OCI-LY7 (cell line): ENCODE measurements at regions not wholly inside any gene's neighbourhood (a gene's known extent, or its start where the extent isn't known, plus 50 kb on each side); places are given as distances from the start of the nearest gene placed in this dataset.

Source experiments
- EZH2phosphoT487 ChIP-seq: fragments of 200-600 bp; sonication (generic); IDR thresholded peaks from 2 replicates; pipeline ENCODE4 v1.6.1; 2018; ENCODE audit warnings: low read depth, borderline replicate concordance, mild to moderate bottlenecking, mixed run types, antibody characterized with exemption, low read length, moderate library complexity, mixed read lengths
- TF ChIP-seq, protein P1 (sequence below): fragments of 200-600 bp; sonication (generic); conservative IDR thresholded peaks from 2 replicates; pipeline ENCODE4 v1.5.1; 2014; ENCODE audit warnings: mild to moderate bottlenecking, antibody characterized with exemption, low read length, moderate library complexity, mixed read lengths

DNA sequence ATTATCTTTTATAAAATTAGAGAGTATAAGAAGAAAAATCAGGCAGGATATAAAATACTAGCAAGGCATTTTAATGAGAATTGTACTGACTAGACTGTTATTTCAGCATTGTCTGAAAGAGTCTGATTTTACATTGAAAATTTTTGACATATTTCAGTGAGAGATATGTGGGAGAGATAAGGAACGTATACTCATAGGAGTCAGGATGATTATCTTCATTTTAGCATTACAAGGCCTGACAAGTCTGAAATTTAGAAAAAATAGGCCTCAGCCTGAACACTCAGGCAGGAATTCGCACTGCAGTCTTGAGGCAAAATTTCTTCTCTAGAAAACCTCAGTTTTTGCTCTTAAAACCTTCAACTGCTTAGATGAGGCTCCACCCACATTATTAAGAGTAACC is 386.0 kb downstream of the HGF start:
- TF ChIP-seq, protein P1, sequence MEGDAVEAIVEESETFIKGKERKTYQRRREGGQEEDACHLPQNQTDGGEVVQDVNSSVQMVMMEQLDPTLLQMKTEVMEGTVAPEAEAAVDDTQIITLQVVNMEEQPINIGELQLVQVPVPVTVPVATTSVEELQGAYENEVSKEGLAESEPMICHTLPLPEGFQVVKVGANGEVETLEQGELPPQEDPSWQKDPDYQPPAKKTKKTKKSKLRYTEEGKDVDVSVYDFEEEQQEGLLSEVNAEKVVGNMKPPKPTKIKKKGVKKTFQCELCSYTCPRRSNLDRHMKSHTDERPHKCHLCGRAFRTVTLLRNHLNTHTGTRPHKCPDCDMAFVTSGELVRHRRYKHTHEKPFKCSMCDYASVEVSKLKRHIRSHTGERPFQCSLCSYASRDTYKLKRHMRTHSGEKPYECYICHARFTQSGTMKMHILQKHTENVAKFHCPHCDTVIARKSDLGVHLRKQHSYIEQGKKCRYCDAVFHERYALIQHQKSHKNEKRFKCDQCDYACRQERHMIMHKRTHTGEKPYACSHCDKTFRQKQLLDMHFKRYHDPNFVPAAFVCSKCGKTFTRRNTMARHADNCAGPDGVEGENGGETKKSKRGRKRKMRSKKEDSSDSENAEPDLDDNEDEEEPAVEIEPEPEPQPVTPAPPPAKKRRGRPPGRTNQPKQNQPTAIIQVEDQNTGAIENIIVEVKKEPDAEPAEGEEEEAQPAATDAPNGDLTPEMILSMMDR: no peak
- TF ChIP-seq EZH2phosphoT487: no peak
